Endothelial cell of umbilical vein (primary cell): ENCODE measurements at regions not wholly inside any gene's neighbourhood (a gene's known extent, or its start where the extent isn't known, plus 50 kb on each side); places are given as distances from the start of the nearest gene placed in this dataset.

Experiments used
- BruUV-seq: library from RNA; stranded (reverse); fragments of 400-500 nt; replicated peaks from 2 replicates; lab custom pipeline; 2021; lab: Mats Ljungman, UMichigan
- CTCF ChIA-PET: fragments of 300-600, 350-600 bp; sonication (Branson Sonifier 250); formaldehyde crosslinking; loops from one replicate; lab custom pipeline; 2021; ENCODE audit warnings: antibody characterized with exemption, inconsistent platforms; lab: Charles Lee
- POLR2A ChIA-PET: fragments of 300-600, 350-600 bp; sonication (Branson Sonifier 250); formaldehyde crosslinking; loops from one replicate; lab custom pipeline; 2021; ENCODE audit warnings: antibody characterized with exemption, inconsistent platforms; lab: Charles Lee
- DNase-seq: peaks from one replicate; pipeline ENCODE4 v3.0.0-alpha.2; 2011; ENCODE audit warnings: low read depth, low spot score
- FAIRE-seq: peaks from 2 replicates; lab custom pipeline; 2011; peaks lifted over from hg19 to GRCh38; lab: Jason Lieb, UNC
- H2AFZ ChIP-seq: 2 replicates; pipeline ENCODE4 v1.6.0; 2012; ENCODE audit warnings: low read depth, low read length, control low read depth, inconsistent platforms
- H3K27ac ChIP-seq: 2 replicates; pipeline ENCODE4 v1.5.1; 2011; ENCODE audit warnings: low read depth, mild to moderate bottlenecking, control low read depth, low read length, moderate library complexity; ENCODE audit not compliant: insufficient read depth
- H3K27me3 ChIP-seq, 2 experiments: 2 replicates each; pipeline versions ENCODE4 v1.6.0 to v1.6.1; 2011; ENCODE audit warnings: low read length in 2 of 2, mixed read lengths in 1 of 2; ENCODE audit not compliant: control insufficient read depth in 2 of 2, insufficient read depth in 2 of 2
- H3K36me3 ChIP-seq, 2 experiments: 2 replicates in 1 of 2; 3 replicates in 1 of 2; pipeline ENCODE4 v1.5.1; 2011; ENCODE audit warnings: low read length in 2 of 2, mild to moderate bottlenecking in 1 of 2, moderate library complexity in 1 of 2; ENCODE audit not compliant: control insufficient read depth in 2 of 2, insufficient read depth in 2 of 2; ENCODE audit errors: extremely low read depth in 1 of 2
- H3K4me1 ChIP-seq: 3 replicates; pipeline ENCODE4 v1.5.1; 2011; ENCODE audit warnings: mild to moderate bottlenecking, low read length; ENCODE audit not compliant: control insufficient read depth, insufficient read depth; ENCODE audit errors: extremely low read depth
- H3K4me2 ChIP-seq: 2 replicates; pipeline ENCODE4 v1.6.1; 2011; ENCODE audit warnings: low read length, control low read depth, mixed read lengths; ENCODE audit not compliant: insufficient read depth
- H3K4me3 ChIP-seq, 3 experiments: fragments of 200-600 bp in 1 of 3; sonication (generic), shearing (Covaris generic) in 1 of 3; replicated peaks in 1 of 3; 2 replicates each; pipeline ENCODE4 v1.5.1; 2011 to 2016; ENCODE audit warnings: control low read depth in 3 of 3, low read length in 3 of 3, mild to moderate bottlenecking in 2 of 3, inconsistent platforms in 1 of 3, low read depth in 1 of 3, moderate library complexity in 1 of 3; ENCODE audit not compliant: insufficient read depth in 1 of 3
- H3K79me2 ChIP-seq: 2 replicates; pipeline ENCODE4 v1.6.0; 2012; ENCODE audit warnings: low read length, inconsistent platforms; ENCODE audit not compliant: control insufficient read depth, insufficient read depth
- H3K9ac ChIP-seq: replicated peaks from 2 replicates; pipeline ENCODE3; 2011; ENCODE audit warnings: low read length, control low read depth; ENCODE audit not compliant: insufficient read depth; ENCODE audit errors: extremely low read depth
- H3K9me1 ChIP-seq: replicated peaks from 3 replicates; pipeline ENCODE4 v1.6.0; 2011; ENCODE audit warnings: mild to moderate bottlenecking, low read length; ENCODE audit not compliant: control insufficient read depth, insufficient read depth; ENCODE audit errors: extremely low read depth
- H3K9me3 ChIP-seq: replicated peaks from 2 replicates; pipeline ENCODE4 v1.5.1; 2012; ENCODE audit warnings: low read length, inconsistent platforms; ENCODE audit not compliant: control insufficient read depth, insufficient read depth
- H4K20me1 ChIP-seq: replicated peaks from 2 replicates; pipeline ENCODE3; 2011; ENCODE audit warnings: mild to moderate bottlenecking, low read length; ENCODE audit not compliant: control insufficient read depth, insufficient read depth; ENCODE audit errors: extremely low read depth
- CTCF ChIP-seq, 2 donors: IDR thresholded peaks; 1 replicate in 1 of 2; 2 replicates in 1 of 2; pipeline ENCODE4 v1.5.1; 2011; ENCODE audit warnings: low read length in 2 of 2, mild to moderate bottlenecking in 2 of 2, moderate library complexity in 2 of 2, control low read depth in 1 of 2, inconsistent platforms in 1 of 2, low read depth in 1 of 2; ENCODE audit not compliant: insufficient read depth in 1 of 2; ENCODE audit errors: extremely low read depth in 1 of 2
- EZH2 ChIP-seq: IDR thresholded peaks from 2 replicates; pipeline ENCODE4 v1.6.1; 2012; ENCODE audit warnings: borderline replicate concordance, low read depth, mild to moderate bottlenecking, moderate library complexity, low read length, inconsistent platforms; ENCODE audit not compliant: severe bottlenecking
- FOS ChIP-seq: IDR thresholded peaks from 2 replicates; pipeline ENCODE4 v1.6.1; 2011; ENCODE audit warnings: mild to moderate bottlenecking, low read length, moderate library complexity, borderline replicate concordance; ENCODE audit not compliant: insufficient read depth
- GATA2 ChIP-seq: IDR thresholded peaks from 2 replicates; pipeline ENCODE4 v1.7.0; 2011; ENCODE audit warnings: low read depth, mild to moderate bottlenecking, moderate library complexity, mixed read lengths, low read length; ENCODE audit not compliant: insufficient read length, insufficient read depth
- JUN ChIP-seq: IDR thresholded peaks from 2 replicates; pipeline ENCODE4 v1.6.1; 2011; ENCODE audit warnings: borderline replicate concordance, low read depth; ENCODE audit not compliant: insufficient read length, insufficient read depth
- MAX ChIP-seq: IDR thresholded peaks from 2 replicates; pipeline ENCODE4 v1.6.1; 2011; ENCODE audit not compliant: insufficient read depth, insufficient read length
- MYC ChIP-seq: IDR thresholded peaks from one replicate; pipeline ENCODE4 v1.6.1; 2011; ENCODE audit warnings: mild to moderate bottlenecking, low read depth, low read length
- POLR2A ChIP-seq: IDR thresholded peaks from 2 replicates; pipeline ENCODE4 v1.6.1; 2012; ENCODE audit warnings: low read depth, mild to moderate bottlenecking, control low read depth, low read length
- POLR2AphosphoS5 ChIP-seq: IDR thresholded peaks from 2 replicates; pipeline ENCODE4 v1.6.1; 2012; ENCODE audit warnings: low read depth, mild to moderate bottlenecking, control low read depth, low read length, moderate library complexity; ENCODE audit not compliant: insufficient read depth
- dilution Hi-C: fragments of 300-500 bp; cut with MboI; formaldehyde crosslinking; loops from one replicate; pipeline ENCODE4 v1.15.0; 2019; ENCODE audit warnings: low sequenced_read_pairs; ENCODE audit not compliant: extremely low pct_ligation_motif_present
- intact Hi-C: fragments of 100-400 bp; cut with micrococcal nuclease; formaldehyde crosslinking; loops from one replicate; pipeline ENCODE4 v1.10.0; 2022

GRCh38 chr2:147471126-147471525 is 373.7 kb upstream of the ACVR2A start:
- no TSS peak for BruUV-seq
- no peaks in the 10 kb centered on the region for H3K79me2 ChIP-seq
- H3K4me1 ChIP-seq = no peaks in the 10 kb centered on the region
- DNase-seq = no peak
- no peak overlapping the region for H3K4me3 ChIP-seq
- H3K9me3 ChIP-seq = no peaks in the 10 kb centered on the region
- CTCF ChIA-PET = no interaction called here
- dilution Hi-C loops (no loop called here), intact Hi-C loops (no loop called here)
- no peaks in the 10 kb centered on the region for H4K20me1 ChIP-seq
- no peaks in the 10 kb centered on the region for H3K9me1 ChIP-seq
- H3K9ac ChIP-seq = no peak overlapping the region
- no peak for TF ChIP-seq MAX
- no peak for TF ChIP-seq POLR2A
- no peak for TF ChIP-seq GATA2
- no peak for TF ChIP-seq FOS
- TF ChIP-seq POLR2AphosphoS5 = no peak
- no peak for TF ChIP-seq MYC
- no peak for TF ChIP-seq JUN
- TF ChIP-seq CTCF (IDR thresholded peaks at IDR 0.05; ENCODE audit: extremely low read depth in 1 of 2, insufficient read depth in 1 of 2, low read depth in 1 of 2, low read length in 2 of 2) = no peak
- TF ChIP-seq EZH2 = no peak
- no peaks in the 10 kb centered on the region for H3K27me3 ChIP-seq
- FAIRE-seq = no peak
- no peak overlapping the region for H2AFZ ChIP-seq
- POLR2A ChIA-PET = no interaction called here
- no peak overlapping the region for H3K4me2 ChIP-seq
- H3K27ac ChIP-seq = no peak overlapping the region
- H3K36me3 ChIP-seq = no peaks in the 10 kb centered on the region
